Dedifferentiated amniotic fluid mesenchymal stem cell (primary cell): ENCODE measurements at regions not wholly inside any gene's neighbourhood (a gene's known extent, or its start where the extent isn't known, plus 50 kb on each side); places are given as distances from the start of the nearest gene placed in this dataset.

Experiments used
- DNase-seq: peaks from one replicate; pipeline ENCODE4 v3.0.0-alpha.2; 2016; ENCODE audit errors: extremely low spot score

DNA sequence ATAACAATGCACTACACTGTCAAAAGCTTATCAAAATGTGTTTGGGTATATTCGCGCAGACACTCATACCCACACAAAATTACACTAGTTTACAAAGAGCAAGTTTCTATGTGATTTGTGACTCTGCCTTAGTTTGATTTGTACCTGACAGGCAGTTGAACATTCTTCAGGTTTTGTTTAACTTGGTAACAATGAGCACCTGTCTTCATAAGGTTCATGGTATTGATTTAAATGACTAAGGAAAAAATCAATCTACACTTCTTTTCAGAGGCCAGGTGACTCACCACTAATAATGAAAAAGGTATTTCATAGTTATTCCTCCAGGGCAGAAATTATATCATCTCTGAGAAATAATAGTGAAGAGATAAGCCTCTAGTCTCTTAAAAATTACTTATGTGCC, 1114.6 kb upstream of the AGA start:
- DNase-seq = no peak

GRCh38 chr4:178577933-178578332, 1135.7 kb upstream of the AGA start:
- DNase-seq = no peak

GRCh38 chr4:178595500-178596138, 1153.4 kb upstream of the AGA start:
- no peak for DNase-seq

- DNase-seq = no peak
These were observed 1156.4 kb upstream of the AGA start for GRCh38 chr4:178598672-178599071.

DNA sequence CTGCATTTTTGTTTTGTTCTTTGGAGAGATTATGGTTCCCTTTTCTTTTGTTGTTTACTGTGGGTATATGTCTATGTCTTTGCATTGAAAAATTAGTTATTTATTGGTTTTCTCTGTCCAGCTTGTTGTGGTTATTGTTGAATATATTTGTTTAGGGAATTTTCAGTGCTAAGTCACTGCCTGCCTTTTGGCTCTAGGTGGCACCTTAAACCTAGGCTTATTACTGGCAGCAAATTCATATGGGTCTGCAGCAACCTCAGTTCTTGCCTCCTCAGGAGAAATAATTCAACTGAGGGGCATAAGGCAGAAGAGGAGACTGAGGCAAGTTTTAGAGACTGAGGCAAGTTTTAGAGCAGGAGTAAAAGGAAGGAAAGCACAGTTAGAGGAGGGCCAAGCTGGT, 1157.3 kb upstream of the AGA start:
- no peak for DNase-seq

DNA sequence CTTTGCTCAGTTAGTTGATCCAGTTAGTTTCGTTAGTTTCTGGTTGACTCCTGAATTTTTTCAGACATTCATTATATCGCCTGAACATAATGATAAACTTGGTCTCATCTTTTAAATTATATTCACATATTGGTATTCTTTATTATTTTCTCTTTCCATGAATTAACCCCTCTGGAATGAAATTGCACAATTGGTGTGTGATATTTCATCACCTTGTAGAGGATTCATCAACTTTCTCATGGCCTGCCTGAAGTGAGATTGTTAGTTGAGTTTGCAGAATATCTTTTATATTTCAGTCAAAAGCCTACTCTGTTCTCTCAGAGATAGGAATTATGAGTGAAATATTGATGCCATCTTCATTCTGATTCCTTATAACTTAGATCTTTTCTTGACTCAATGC, 1160.6 kb upstream of the AGA start:
- no peak for DNase-seq

- DNase-seq = no peak
These were observed 1168.8 kb upstream of the AGA start for GRCh38 chr4:178611062-178611461.

DNA sequence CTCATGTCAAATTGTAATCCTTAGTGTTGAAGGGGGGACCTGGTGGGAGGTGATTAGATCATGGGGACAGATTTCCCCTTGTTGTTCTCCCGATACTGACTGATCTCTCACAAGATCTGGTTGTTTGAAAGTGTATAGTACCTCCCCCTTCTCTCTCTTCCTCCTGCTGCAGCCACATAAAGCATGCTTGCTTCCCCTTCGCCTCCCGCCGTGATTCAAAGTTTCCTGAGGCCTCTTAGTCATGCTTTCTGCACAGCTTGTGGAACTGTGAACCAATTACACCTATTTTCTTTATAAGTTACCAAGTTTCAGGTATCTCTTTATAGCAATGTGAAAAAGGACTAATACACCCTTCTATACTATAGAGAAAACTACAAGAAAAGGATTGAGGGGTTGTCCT, 1170.5 kb upstream of the AGA start:
- DNase-seq = no peak

- DNase-seq = no peak
These were observed 1190.2 kb upstream of the AGA start for GRCh38 chr4:178632415-178632814.

GRCh38 chr4:178633263-178633662, 1191.0 kb upstream of the AGA start:
- DNase-seq = no peak

GRCh38 chr4:178664621-178665020, 1222.4 kb upstream of the AGA start:
- no peak for DNase-seq

- no peak for DNase-seq
These were observed 1223.7 kb upstream of the AGA start for GRCh38 chr4:178665916-178666315.

DNA sequence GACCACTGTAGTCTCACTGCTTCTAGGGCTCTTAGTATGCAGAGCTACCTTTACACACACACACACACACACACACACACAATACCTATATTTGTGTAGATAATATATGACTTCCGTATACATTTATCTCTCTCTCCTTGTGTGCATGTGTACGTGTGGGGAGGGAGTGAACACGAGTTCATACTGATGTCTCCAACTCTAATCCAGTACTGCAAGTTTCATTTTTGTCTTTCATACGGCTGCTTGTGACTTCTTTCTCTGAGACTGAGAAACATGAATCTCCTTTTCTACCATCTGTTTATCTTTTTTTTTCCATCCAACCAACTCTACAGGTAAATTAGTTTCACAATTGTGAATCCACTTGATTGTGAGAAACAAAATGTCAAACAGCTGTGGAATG, 1229.5 kb upstream of the AGA start:
- DNase-seq = no peak

- DNase-seq = no peak
These were observed 1230.3 kb upstream of the AGA start for GRCh38 chr4:178672512-178672911.

GRCh38 chr4:178681871-178682270, 1239.6 kb upstream of the AGA start:
- no peak for DNase-seq

GRCh38 chr4:178689926-178690325, 1247.7 kb upstream of the AGA start:
- DNase-seq = no peak

DNA sequence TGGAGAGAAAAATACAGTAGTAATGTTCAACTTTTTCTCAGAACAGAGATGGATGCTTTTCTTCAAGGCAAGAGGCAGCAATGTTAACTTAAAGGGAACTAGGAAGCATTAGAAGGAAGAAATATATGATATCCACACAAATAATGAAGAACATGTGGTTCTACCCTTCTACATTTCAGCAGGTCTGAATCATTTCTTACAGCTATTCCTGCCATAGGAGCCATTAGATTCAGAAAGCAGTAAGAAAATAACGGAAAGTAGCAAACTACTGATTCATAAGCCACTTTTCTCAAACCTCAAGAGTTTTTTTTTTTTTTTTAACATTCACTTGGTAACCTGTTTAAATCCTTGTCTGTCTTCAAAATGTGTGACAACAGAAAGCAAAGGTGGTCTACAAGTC, 1251.6 kb upstream of the AGA start:
- DNase-seq = no peak

- DNase-seq = no peak
These were observed 1254.3 kb upstream of the AGA start for GRCh38 chr4:178696515-178696914.

DNA sequence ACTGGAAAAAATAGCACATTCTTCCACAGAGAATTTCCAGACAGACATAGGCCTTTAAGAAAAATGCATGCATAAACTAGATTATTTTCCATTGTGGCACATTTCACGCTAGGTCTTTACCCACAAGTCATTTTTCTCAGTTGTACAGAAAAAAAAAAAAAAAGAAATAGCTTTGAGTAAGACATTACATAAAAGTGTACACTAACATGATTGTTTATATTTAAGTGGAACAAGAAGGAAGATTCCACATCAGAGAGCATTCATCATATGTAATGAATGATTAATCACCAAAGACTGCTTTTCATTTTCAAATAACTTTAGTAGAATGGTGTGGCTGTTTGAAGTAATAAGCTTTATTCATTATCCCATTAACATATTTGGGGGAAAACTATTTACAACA, 1270.2 kb upstream of the AGA start:
- no peak for DNase-seq

DNA sequence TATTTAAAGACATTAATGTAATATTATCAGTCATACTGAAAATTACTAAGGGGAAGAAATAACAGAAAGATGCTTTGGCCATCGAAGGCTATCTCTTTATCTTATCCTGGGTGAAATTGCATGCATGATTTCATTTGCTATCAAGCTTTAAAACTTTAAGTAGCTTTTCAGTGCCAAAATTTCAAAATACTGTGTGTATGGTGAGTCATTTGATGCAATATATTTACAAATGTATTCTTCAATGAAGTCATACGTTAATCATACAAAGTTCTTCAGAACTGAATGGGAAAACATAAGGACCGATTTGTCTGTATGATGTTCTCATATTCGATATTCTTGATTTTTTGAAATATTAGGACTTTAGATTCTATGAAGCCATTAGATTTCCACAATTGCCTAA, 1295.8 kb upstream of the AGA start:
- no peak for DNase-seq

GRCh38 chr4:178745203-178745602, 1303.0 kb upstream of the AGA start:
- DNase-seq = peak; percentile 14

GRCh38 chr4:178752954-178753525, 1310.8 kb upstream of the AGA start:
- no peak for DNase-seq

DNA sequence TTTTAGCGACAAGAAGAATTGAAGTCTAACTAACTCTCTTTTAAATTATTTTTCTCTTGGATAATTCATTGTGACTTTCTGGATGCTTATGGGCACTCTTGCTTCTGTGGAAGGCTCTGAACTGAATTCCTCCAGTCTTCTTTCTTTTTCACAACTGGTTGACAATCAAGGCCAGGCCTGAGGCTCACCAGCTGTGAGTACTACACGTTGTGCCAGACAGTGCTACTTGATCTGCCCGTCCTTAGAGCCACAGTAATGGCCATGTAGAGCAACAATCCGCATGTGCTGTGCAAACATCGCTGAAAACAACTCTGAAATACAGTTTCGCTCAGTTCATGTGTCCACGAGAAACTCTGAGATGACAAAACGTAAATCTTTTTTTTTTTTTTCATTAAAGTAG, 1336.3 kb upstream of the AGA start:
- no peak for DNase-seq

DNA sequence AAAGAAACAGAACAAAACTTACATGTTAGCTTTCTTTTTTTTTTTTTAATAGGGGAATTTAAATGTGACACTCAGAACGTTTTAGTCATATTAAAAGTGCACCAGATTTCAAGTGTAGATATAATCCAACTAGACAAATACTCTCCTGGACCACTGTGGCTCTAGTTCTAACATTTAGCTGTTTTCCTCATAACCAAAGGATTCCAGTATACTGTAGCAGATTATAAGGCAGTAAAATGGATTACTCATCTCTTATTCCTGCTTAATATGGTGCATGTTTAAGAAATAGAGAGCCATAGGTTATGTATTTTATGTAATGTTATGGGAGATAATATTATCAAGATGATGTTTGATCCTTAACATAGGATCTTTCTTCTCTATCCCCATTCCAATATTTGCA, 1339.5 kb upstream of the AGA start:
- no peak for DNase-seq
